Umbilical cord (tissue), 1 donor: ENCODE measurements at regions not wholly inside any gene's neighbourhood (a gene's known extent, or its start where the extent isn't known, plus 50 kb on each side); places are given as distances from the start of the nearest gene placed in this dataset.
A peak's percentile ranks its signal among the peaks of the same experiment; 100 is the strongest.

Experiments used
- DNase-seq: peaks from one replicate; pipeline ENCODE4 v3.0.0-alpha.2; 2015; ENCODE audit warnings: low spot score

DNA sequence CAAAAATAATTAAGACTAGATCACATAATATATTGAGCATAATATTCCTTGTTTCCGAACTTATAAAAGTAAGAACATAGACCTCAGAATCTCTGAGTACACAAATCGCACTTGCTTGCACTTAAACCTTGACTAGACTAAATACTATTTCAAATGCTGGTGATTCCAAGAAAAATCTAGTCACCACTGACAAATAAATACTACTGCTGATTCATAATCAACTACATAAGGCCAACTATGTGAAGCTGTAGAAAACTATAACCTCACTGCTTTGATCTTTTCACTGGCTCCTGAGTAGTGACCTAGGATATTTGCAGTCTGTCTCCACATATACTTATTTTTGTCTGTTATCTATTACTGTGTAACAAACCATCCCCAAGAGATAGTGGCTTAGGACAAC is 245.4 kb downstream of the DIO2 start:
- DNase-seq, result no peak

DNA sequence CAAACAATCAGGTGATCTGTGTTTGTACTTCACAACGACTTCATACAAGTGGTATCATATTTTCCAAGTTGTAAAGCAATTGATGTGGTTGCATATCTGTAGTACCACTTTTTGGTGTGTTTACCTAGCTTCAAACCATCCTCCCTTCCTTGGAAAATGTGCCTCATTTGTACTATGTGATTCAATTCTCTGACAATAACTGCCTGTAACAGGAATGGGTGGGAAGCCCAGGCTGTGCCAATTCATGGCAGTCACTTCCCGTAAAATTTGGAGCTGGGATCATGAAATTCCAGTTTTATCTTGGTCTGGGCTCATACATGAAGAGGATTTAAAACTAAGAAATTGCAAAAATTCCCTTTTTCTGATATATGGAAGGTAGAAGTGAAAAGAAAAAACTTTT is 250.1 kb downstream of the DIO2 start:
- DNase-seq, result no peak

GRCh38 chr14:79960288-79960687 is 251.0 kb downstream of the DIO2 start:
- DNase-seq, result peak; percentile 57

- no peak for DNase-seq
Observed at GRCh38 chr14:79951572-79951971, 259.7 kb downstream of the DIO2 start.

- DNase-seq, result peak; percentile 57
Observed at GRCh38 chr14:79949906-79950305, 261.4 kb downstream of the DIO2 start.

GRCh38 chr14:79947440-79948054 is 263.8 kb downstream of the DIO2 start:
- DNase-seq, result peak; percentile 31

DNA sequence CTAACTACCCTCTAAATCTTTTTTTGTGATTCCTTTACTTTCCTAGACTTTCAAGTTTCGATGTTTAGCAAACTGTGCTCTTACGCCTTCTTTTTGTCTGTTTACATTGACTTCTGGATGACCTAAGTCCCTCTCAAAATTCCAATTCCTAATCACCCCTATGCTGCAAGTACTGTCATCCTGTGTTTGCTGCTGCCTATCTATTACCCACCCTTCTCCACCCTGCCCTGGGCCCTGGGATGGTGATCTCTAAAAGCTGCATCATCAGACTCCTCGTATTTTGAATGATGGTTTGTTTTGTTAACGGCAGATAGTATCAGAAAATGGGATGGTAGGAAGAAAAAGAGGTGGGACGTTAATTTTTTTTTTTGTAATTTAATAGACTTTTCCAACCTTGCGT is 272.1 kb downstream of the DIO2 start:
- no peak for DNase-seq

DNA sequence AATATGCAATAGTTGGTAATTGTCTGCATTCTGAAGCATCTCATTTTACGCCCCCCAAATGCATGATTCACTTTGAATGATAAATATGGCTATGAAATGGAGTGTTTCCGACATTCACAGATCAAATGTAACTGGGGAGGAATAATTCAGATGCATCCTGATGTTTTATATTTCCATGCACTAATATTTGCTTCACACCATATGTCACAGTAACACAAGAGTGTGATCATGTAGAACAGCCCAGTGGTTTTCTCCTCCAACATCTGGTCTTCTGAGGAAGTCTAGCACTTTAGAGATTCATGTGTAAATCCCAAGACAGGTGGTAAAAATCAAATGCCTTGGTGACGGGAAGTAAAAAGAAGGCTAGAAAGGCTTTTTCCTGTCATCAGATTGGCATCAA is 273.1 kb downstream of the DIO2 start:
- no peak for DNase-seq

- no peak for DNase-seq
Observed at GRCh38 chr14:79937433-79937832, 273.9 kb downstream of the DIO2 start.

DNA sequence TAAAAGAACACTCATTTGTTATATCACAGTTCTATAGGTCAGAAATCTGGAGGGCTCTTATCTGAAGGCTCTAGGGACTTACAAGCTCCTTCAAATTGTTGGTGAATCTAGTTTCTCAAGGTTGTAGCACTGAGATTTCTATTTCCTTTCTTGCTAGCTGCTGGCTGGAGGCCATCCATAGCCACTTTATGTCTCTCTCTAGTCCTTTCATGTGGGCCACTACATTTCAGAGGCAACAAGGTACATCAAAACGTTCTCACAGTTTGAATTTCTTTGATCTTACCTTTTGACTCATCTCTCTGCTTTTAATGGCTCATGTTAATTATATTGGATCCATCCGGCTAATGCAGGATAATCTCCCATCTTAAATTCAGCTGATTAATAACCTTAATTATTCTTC is 286.8 kb downstream of the DIO2 start:
- DNase-seq, result no peak

DNA sequence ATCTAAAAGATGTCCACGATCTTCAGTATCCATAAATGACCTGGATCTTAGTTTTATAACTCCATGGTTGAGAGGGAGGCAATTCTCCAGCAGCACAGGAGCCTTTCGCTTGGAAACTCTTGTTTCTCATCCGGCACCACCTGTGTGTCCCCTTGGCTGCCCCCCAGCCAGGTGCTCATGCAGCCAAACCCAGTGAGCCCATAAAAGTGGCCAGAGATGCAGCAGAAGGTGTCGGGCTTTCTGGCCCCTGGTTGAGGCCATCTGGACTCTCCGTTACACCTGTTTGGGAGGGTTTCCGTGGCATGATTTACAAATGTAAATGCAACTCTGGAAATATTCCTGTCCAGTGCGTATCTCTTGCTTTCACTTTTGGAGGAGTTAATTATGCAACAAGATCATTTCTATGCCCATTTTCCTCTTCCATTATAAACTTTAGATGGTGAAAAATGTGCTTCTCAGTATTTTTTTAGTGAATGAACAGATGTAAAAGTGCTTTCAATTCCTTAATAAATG is 291.1 kb downstream of the DIO2 start:
- DNase-seq, result no peak
